Tibial nerve (tissue), 4 donors: ENCODE measurements at regions not wholly inside any gene's neighbourhood (a gene's known extent, or its start where the extent isn't known, plus 50 kb on each side); places are given as distances from the start of the nearest gene placed in this dataset.

Source experiments
- DNase-seq, 2 donors: peaks; one replicate each; pipeline ENCODE4 v3.0.0-alpha.2; 2019; ENCODE audit warnings: low spot score in 2 of 2
- H3K27ac ChIP-seq, 4 donors: fragments of 200-600 bp; sonication (generic) in 3 of 4; one replicate each; pipeline ENCODE4 v1.5.1; 2017 to 2019; ENCODE audit warnings: mild to moderate bottlenecking in 1 of 4
- H3K27me3 ChIP-seq, 2 donors: fragments of 200-600 bp; sonication (generic) in 1 of 2; one replicate each; pipeline versions ENCODE4 v1.5.1 to v1.6.0; 2017 to 2019
- H3K36me3 ChIP-seq, 3 donors: fragments of 200-600 bp; sonication (generic); one replicate each; pipeline ENCODE4 v1.5.1; 2018 to 2019
- H3K4me1 ChIP-seq, 4 donors: fragments of 200-600 bp; sonication (generic) in 3 of 4; one replicate each; pipeline ENCODE4 v1.5.1; 2017 to 2019
- H3K4me3 ChIP-seq, 4 donors: fragments of 200-600 bp; sonication (generic) in 3 of 4; one replicate each; pipeline ENCODE4 v1.5.1; 2017 to 2019; ENCODE audit warnings: mild to moderate bottlenecking in 1 of 4, moderate library complexity in 1 of 4
- H3K9me3 ChIP-seq, 4 donors: fragments of 200-600 bp; sonication (generic) in 3 of 4; one replicate each; pipeline ENCODE4 v1.5.1; 2017 to 2019
- EP300 ChIP-seq, 2 donors: sonication (generic); formaldehyde crosslinking; IDR thresholded peaks; one replicate each; pipeline ENCODE4 v1.6.1; 2017; ENCODE audit warnings: antibody characterized with exemption in 2 of 2, mild to moderate bottlenecking in 1 of 2
- POLR2A ChIP-seq, 2 donors: fragments of 450-650 bp; IDR thresholded peaks; one replicate each; pipeline ENCODE4 v1.6.1; 2017; ENCODE audit warnings: antibody characterized with exemption in 2 of 2, mild to moderate bottlenecking in 2 of 2, moderate library complexity in 2 of 2
- WGBS, 2 donors: methylation state at CpG; one replicate each; pipeline ENCODE4 v1.1.5; 2018; 5-methylcytosine and 5-hydroxymethylcytosine counted together
- TF ChIP-seq, protein P1 (sequence below), 5 experiments: fragments of 200-600 bp in 3 of 5; fragments of 450-650 bp in 2 of 5; sonication (generic) in 3 of 5; IDR thresholded peaks; one replicate each; pipeline ENCODE4 v1.5.1; 2016 to 2019; ENCODE audit warnings: antibody characterized with exemption in 5 of 5, mild to moderate bottlenecking in 3 of 5, moderate library complexity in 2 of 5

DNA sequence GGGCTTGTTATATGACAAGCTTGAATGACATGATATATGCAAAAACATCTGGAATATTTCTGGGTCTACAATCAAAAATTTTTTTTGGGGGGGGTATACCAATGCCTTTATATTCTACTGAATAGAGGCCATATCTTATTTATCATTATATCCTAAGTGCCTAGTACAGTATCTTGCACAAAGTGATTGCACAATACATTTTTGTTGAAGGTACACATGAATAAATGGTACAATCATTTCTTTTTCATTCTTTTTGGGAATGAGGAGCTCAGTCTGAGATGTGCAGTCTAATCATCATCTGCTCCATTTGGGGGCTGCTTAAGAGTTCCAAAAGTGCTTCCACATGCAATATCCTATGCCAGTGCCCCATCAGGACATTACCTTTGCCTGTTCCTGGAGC, 214.6 kb downstream of the KIF20B start:
- Histone ChIP-seq H3K4me3 (no peak overlapping the region), H3K27ac (no peak overlapping the region), H3K9me3 (no peaks in the 10 kb centered on the region), H3K36me3 (no peaks in the 10 kb centered on the region), H3K27me3 (no peaks in the 10 kb centered on the region), H3K4me1 (no peaks in the 10 kb centered on the region)
- no peak for DNase-seq
- TF ChIP-seq EP300 (IDR thresholded peaks at IDR 0.05), result no peak
- TF ChIP-seq, protein P1, sequence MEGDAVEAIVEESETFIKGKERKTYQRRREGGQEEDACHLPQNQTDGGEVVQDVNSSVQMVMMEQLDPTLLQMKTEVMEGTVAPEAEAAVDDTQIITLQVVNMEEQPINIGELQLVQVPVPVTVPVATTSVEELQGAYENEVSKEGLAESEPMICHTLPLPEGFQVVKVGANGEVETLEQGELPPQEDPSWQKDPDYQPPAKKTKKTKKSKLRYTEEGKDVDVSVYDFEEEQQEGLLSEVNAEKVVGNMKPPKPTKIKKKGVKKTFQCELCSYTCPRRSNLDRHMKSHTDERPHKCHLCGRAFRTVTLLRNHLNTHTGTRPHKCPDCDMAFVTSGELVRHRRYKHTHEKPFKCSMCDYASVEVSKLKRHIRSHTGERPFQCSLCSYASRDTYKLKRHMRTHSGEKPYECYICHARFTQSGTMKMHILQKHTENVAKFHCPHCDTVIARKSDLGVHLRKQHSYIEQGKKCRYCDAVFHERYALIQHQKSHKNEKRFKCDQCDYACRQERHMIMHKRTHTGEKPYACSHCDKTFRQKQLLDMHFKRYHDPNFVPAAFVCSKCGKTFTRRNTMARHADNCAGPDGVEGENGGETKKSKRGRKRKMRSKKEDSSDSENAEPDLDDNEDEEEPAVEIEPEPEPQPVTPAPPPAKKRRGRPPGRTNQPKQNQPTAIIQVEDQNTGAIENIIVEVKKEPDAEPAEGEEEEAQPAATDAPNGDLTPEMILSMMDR (IDR thresholded peaks at IDR 0.05), result no peak
- TF ChIP-seq POLR2A (IDR thresholded peaks at IDR 0.05), result no peak

DNA sequence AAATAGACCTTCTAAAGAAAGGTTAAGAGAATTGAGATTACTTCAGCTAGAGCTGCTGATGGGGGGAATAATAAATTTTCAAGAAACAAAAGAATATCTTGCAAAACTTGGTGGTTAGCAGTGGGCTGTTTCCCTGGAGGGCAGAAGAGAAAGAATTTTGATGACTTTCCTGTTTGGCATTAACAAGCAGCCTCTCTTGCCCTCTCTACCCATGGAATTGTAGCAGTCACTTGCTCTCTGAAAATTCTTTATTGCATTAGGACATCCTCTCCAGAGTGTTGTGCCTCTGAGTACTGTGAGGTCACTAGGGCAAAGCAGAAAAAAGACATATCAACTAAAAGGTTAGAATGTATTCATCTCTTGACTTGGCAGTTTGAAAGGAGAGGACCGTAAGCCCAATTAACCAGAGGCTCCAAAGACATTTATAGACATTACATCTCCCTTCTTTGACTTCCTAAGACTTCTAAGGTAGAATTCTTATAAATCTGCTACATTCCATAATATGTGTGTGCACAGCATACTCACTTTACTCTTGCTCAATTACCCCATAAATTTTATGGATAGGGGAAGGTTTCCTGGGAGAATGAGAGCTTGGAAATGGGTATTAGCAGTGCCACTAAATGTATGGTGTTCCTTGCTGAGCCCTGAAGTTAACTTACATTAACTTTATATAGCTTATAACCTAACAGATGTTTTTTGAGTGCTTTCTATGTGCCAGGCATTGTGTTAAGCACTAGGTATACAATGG, 215.3 kb downstream of the KIF20B start:
- no peaks in the 10 kb centered on the region for H3K9me3 ChIP-seq
- no peaks in the 10 kb centered on the region for H3K36me3 ChIP-seq
- WGBS, 2 donors, result 20 to 45% methylated on average over 1 of the region's 1 CpG
- no peaks in the 10 kb centered on the region for H3K4me1 ChIP-seq
- no peak for DNase-seq
- no peak overlapping the region for H3K4me3 ChIP-seq
- H3K27ac ChIP-seq, result no peak overlapping the region
- H3K27me3 ChIP-seq, result no peaks in the 10 kb centered on the region
- TF ChIP-seq, protein P1 (IDR thresholded peaks at IDR 0.05), result no peak

DNA sequence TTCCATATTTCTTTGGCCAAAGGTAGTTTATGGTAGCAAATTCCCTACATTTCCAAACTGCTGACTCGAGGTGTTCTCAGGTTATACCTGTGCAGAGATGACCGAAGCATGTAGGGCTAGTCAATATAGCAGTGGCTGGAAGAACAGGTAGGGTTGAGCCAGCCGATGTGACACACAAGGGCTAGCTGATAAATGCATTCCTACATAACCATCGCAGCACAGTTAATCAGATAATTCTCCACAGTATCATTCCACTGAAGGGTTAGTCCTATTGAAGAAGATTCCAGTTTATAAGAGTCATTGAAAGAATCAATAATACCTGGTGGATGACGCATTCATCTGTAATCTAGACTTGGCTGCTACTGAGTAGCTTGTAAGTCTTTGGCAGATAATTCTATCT, 220.0 kb downstream of the KIF20B start:
- TF ChIP-seq POLR2A (IDR thresholded peaks at IDR 0.05) (no peak), EP300 (IDR thresholded peaks at IDR 0.05) (no peak)
- TF ChIP-seq, protein P1 (IDR thresholded peaks at IDR 0.05), result no peak
- Histone ChIP-seq H3K9me3 (no peaks in the 10 kb centered on the region), H3K27ac (no peak overlapping the region), H3K36me3 (no peaks in the 10 kb centered on the region), H3K4me3 (no peak overlapping the region), H3K27me3 (no peaks in the 10 kb centered on the region), H3K4me1 (no peaks in the 10 kb centered on the region)
- no peak for DNase-seq
- 83 to 85% methylated on average over 5 of the region's 5 CpGs for WGBS, 2 donors

DNA sequence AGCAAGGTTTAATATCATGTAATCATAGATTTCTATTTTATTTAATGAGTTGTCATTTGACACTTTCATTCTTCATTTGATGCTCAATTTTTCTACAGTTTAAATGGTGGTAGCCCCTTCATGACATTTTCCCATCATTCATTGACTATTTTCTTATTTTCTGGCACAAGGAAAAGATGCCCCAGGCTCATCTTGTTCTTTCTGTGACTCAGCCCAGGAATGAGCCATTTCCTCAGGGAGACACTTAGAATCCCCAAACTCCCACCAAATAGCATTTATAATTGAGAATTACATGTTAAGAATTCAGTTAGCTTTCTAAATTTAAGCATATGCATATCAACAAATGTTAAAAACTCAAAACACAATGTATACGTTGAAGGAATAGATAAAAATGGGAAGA, 222.3 kb downstream of the KIF20B start:
- 77 to 83% methylated on average over 1 of the region's 1 CpG for WGBS, 2 donors
- Histone ChIP-seq H3K27ac (no peak overlapping the region), H3K27me3 (no peaks in the 10 kb centered on the region), H3K4me3 (no peak overlapping the region), H3K36me3 (no peaks in the 10 kb centered on the region), H3K9me3 (no peaks in the 10 kb centered on the region), H3K4me1 (no peaks in the 10 kb centered on the region)
- TF ChIP-seq POLR2A (IDR thresholded peaks at IDR 0.05) (no peak), EP300 (IDR thresholded peaks at IDR 0.05) (no peak)
- TF ChIP-seq, protein P1 (IDR thresholded peaks at IDR 0.05), result no peak
- no peak for DNase-seq

DNA sequence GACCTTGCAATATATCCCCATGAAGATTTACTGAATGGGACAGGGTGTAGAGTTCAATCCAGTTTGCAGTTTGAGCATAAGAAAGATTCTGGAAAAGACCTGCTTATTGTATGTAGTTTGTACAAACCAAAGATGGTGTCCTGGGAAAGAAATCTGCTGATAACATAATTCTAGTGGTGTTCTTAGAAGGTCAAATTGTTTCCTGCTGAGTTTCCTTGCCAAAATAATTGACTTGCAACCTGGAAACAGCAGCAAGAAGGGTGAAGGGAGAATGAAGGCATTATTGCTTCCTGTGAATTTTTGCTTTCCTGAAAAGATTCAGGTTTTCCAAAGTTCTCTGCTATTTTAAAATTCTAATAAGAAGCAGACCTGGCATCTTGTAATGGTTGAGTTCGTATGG, 222.9 kb downstream of the KIF20B start:
- Histone ChIP-seq H3K4me1 (no peaks in the 10 kb centered on the region), H3K9me3 (no peaks in the 10 kb centered on the region), H3K4me3 (no peak overlapping the region), H3K27ac (no peak overlapping the region), H3K36me3 (no peaks in the 10 kb centered on the region), H3K27me3 (no peaks in the 10 kb centered on the region)
- TF ChIP-seq EP300 (IDR thresholded peaks at IDR 0.05) (no peak), POLR2A (IDR thresholded peaks at IDR 0.05) (no peak)
- TF ChIP-seq, protein P1 (IDR thresholded peaks at IDR 0.05), result no peak
- WGBS, 2 donors, result 26 to 36% methylated on average over 1 of the region's 1 CpG
- DNase-seq, result no peak
